OCI-LY1 (cell line): ENCODE measurements at regions not wholly inside any gene's neighbourhood (a gene's known extent, or its start where the extent isn't known, plus 50 kb on each side); places are given as distances from the start of the nearest gene placed in this dataset.

Source experiments
- H2AFZ ChIP-seq: fragments of 200-600 bp; sonication (generic), shearing (Covaris generic); 2 replicates; pipeline ENCODE4 v1.6.0; 2014; ENCODE audit warnings: antibody characterized with exemption, mild to moderate bottlenecking, low read length
- H3F3A ChIP-seq: fragments of 200-600 bp; sonication (generic), shearing (Covaris generic); 2 replicates; pipeline ENCODE4 v1.6.0; 2014; ENCODE audit warnings: mild to moderate bottlenecking, antibody characterized with exemption, low read length, moderate library complexity; ENCODE audit not compliant: insufficient read depth
- H3K27ac ChIP-seq: fragments of 200-600 bp; sonication (generic); 2 replicates; pipeline ENCODE4 v1.5.1; 2014; ENCODE audit warnings: low read length, mixed run types, mild to moderate bottlenecking, low read depth; ENCODE audit not compliant: poor library complexity, severe bottlenecking
- H3K27me3 ChIP-seq: fragments of 200-600 bp; sonication (generic); 2 replicates; pipeline ENCODE4 v1.6.0; 2014; ENCODE audit warnings: antibody characterized with exemption, mild to moderate bottlenecking, low read length, moderate library complexity; ENCODE audit not compliant: insufficient read depth
- H3K36me3 ChIP-seq: fragments of 200-600 bp; sonication (generic); 2 replicates; pipeline ENCODE4 v1.6.1; 2014; ENCODE audit warnings: mild to moderate bottlenecking, antibody characterized with exemption, low read length, moderate library complexity, mixed read lengths; ENCODE audit not compliant: insufficient read depth
- H3K4me1 ChIP-seq: fragments of 200-600 bp; sonication (generic); 2 replicates; pipeline ENCODE4 v1.5.1; 2014; ENCODE audit warnings: mild to moderate bottlenecking, low read length, moderate library complexity; ENCODE audit not compliant: insufficient read depth, severe bottlenecking
- H3K4me2 ChIP-seq: fragments of 200-600 bp; sonication (generic), shearing (Covaris generic); 2 replicates; pipeline ENCODE4 v1.6.1; 2014; ENCODE audit warnings: low read length
- H3K4me3 ChIP-seq: fragments of 200-600 bp; sonication (generic); 2 replicates; pipeline ENCODE4 v1.5.1; 2014; ENCODE audit warnings: low read length, low read depth, mild to moderate bottlenecking, mixed read lengths; ENCODE audit not compliant: poor library complexity, severe bottlenecking
- H3K79me2 ChIP-seq: fragments of 200-600 bp; shearing (Covaris generic); 2 replicates; pipeline ENCODE4 v1.6.1; 2016; ENCODE audit warnings: mixed run types, low read length, mixed read lengths; ENCODE audit not compliant: insufficient read depth
- H3K9ac ChIP-seq: fragments of 200-600 bp; sonication (generic), shearing (Covaris generic); 2 replicates; pipeline ENCODE4 v1.6.1; 2014; ENCODE audit warnings: mild to moderate bottlenecking, low read length, mixed read lengths
- H3K9me2 ChIP-seq: fragments of 200-600 bp; sonication (generic), shearing (Covaris generic); 2 replicates; pipeline ENCODE4 v1.6.1; 2014; ENCODE audit warnings: low read depth, mild to moderate bottlenecking, low read length, mixed read lengths
- H3K9me3 ChIP-seq: fragments of 200-600 bp; shearing (Covaris generic); 2 replicates; pipeline ENCODE4 v1.6.1; 2014; ENCODE audit warnings: low read length, mixed read lengths
- H4K20me1 ChIP-seq: fragments of 200-600 bp; sonication (generic), shearing (Covaris generic); 2 replicates; pipeline ENCODE4 v1.6.0; 2016; ENCODE audit warnings: mild to moderate bottlenecking, low read length; ENCODE audit not compliant: insufficient read depth
- EZH2 ChIP-seq: fragments of 200-600 bp; sonication (generic), shearing (Covaris generic); IDR thresholded peaks from 2 replicates; pipeline ENCODE4 v1.8.0; 2017; ENCODE audit warnings: borderline replicate concordance, mixed run types, mild to moderate bottlenecking, antibody characterized with exemption, low read length, moderate library complexity, mixed read lengths
- TF ChIP-seq, protein P1 (sequence below): fragments of 200-600 bp; sonication (generic), shearing (Covaris generic); IDR thresholded peaks from 2 replicates; pipeline ENCODE4 v1.5.1; 2017; ENCODE audit warnings: mild to moderate bottlenecking, antibody characterized with exemption, low read length, moderate library complexity, mixed read lengths

DNA sequence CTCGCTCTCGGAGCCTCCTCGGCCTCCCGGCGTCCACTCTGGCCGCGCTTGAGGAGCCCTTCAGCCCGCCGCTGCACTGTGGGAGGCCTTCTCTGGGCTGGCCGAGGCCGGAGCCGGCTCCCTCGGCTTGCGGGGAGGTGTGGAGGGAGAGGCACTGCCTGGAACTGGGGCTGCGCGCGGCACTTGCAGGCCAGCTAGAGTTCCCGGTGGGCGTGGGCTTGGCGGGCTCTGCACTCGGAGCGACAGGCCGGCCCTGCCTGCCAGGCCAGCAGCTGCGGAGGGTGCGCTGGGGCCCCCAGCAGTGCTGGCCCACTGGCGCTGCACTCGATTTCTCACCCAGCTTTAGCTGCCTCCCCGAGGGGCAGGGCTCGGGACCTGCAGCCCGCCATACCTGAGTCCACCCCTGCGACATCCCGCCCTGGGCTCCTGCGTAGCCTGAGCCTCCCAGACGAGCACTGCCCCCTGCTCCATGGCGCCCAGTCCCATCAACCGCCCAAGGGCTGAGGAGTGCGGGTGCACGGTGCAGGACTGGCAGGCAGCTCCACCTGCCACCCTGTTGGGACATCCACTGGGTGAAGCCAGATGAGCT lies 765.0 kb downstream of the IGSF11 start:
- H3K4me1 ChIP-seq = no peaks in the 10 kb centered on the region
- H2AFZ ChIP-seq = no peak overlapping the region
- no peaks in the 10 kb centered on the region for H3F3A ChIP-seq
- no peaks in the 10 kb centered on the region for H3K9me3 ChIP-seq
- H3K36me3 ChIP-seq = no peaks in the 10 kb centered on the region
- H3K27me3 ChIP-seq = no peaks in the 10 kb centered on the region
- no peaks in the 10 kb centered on the region for H3K9me2 ChIP-seq
- no peak overlapping the region for H3K4me3 ChIP-seq
- H4K20me1 ChIP-seq = no peaks in the 10 kb centered on the region
- H3K79me2 ChIP-seq = no peaks in the 10 kb centered on the region
- no peak overlapping the region for H3K4me2 ChIP-seq
- no peak overlapping the region for H3K9ac ChIP-seq
- H3K27ac ChIP-seq = no peak overlapping the region
- no peak for TF ChIP-seq EZH2

DNA sequence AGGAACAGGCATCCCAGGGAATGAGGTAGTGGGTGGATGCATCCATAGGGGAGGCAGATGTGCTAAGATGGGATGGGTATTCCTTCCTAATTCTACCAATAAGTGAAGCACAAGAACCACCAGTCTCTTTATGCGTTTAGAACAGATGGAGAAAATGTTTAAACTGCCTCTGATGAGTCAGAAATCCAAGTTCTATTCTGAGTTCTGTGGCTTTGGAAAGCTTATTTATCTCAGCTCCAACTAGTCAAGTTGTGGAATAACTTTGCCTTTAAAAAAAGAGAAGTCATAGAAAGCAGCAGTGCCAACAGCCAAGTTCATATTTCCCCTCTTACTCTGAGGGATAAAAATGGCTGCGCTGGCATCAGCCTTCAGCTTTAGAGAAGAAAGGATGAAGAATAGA lies 761.7 kb downstream of the IGSF11 start:
- Histone ChIP-seq H3K27me3 (no peaks in the 10 kb centered on the region), H4K20me1 (no peaks in the 10 kb centered on the region), H3F3A (no peaks in the 10 kb centered on the region), H3K9me3 (no peaks in the 10 kb centered on the region), H3K4me1 (no peaks in the 10 kb centered on the region), H3K9me2 (no peaks in the 10 kb centered on the region), H3K36me3 (no peaks in the 10 kb centered on the region), H3K27ac (no peak overlapping the region), H3K9ac (no peak overlapping the region), H2AFZ (no peak overlapping the region), H3K79me2 (no peaks in the 10 kb centered on the region), H3K4me2 (no peak overlapping the region), H3K4me3 (no peak overlapping the region)
- TF ChIP-seq, protein P1, sequence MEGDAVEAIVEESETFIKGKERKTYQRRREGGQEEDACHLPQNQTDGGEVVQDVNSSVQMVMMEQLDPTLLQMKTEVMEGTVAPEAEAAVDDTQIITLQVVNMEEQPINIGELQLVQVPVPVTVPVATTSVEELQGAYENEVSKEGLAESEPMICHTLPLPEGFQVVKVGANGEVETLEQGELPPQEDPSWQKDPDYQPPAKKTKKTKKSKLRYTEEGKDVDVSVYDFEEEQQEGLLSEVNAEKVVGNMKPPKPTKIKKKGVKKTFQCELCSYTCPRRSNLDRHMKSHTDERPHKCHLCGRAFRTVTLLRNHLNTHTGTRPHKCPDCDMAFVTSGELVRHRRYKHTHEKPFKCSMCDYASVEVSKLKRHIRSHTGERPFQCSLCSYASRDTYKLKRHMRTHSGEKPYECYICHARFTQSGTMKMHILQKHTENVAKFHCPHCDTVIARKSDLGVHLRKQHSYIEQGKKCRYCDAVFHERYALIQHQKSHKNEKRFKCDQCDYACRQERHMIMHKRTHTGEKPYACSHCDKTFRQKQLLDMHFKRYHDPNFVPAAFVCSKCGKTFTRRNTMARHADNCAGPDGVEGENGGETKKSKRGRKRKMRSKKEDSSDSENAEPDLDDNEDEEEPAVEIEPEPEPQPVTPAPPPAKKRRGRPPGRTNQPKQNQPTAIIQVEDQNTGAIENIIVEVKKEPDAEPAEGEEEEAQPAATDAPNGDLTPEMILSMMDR = no peak
- no peak for TF ChIP-seq EZH2

DNA sequence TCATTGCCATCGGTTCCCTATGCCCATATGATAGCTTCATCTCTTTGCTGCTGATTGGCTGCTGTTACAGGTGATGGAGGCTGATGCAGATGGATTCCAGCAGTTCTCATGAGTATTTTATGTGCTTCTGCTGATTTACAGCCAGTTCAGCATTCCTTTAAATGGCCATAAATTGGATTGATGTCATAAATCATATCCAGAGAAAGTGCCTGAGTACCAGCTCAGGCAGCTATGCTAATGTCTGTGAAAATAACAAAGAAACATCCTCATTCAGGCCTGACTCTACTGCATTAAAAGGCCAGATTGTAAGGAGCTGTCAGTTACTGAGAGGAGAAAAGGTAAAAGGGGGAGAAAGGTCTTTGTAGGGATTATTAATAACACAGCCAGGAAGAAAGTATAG lies 756.8 kb downstream of the IGSF11 start:
- TF ChIP-seq, protein P1 = no peak
- no peak for TF ChIP-seq EZH2
- no peaks in the 10 kb centered on the region for H3K9me3 ChIP-seq
- H3K4me3 ChIP-seq = no peak overlapping the region
- no peaks in the 10 kb centered on the region for H4K20me1 ChIP-seq
- H3K9me2 ChIP-seq = no peaks in the 10 kb centered on the region
- no peaks in the 10 kb centered on the region for H3K4me1 ChIP-seq
- H3K4me2 ChIP-seq = no peak overlapping the region
- H3F3A ChIP-seq = no peaks in the 10 kb centered on the region
- no peaks in the 10 kb centered on the region for H3K27me3 ChIP-seq
- H3K9ac ChIP-seq = no peak overlapping the region
- H2AFZ ChIP-seq = no peak overlapping the region
- H3K36me3 ChIP-seq = no peaks in the 10 kb centered on the region
- no peaks in the 10 kb centered on the region for H3K79me2 ChIP-seq
- H3K27ac ChIP-seq = no peak overlapping the region

DNA sequence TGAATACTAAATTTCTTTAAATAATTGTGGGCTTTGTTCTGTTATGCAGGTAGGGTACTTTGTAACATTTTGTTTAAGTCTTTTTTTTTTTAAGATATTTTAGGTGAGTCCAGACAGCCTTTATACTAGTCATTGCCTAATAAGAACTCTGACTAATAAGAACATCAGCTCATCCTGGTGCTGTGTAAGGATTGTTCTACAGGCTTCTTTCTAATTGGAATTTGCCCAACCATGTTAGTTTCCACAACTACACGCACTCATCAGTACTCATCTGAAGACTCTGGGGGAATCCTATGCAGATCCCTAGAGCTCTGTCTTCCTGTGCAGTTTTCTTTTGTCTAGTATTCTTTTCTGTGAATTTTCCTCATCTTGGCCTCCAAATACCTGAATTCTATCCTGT lies 741.8 kb downstream of the IGSF11 start:
- H3K27me3 ChIP-seq = no peaks in the 10 kb centered on the region

More for the DNA sequence above, 741.8 kb downstream of the IGSF11 start:
- no peaks in the 10 kb centered on the region for H3K4me1 ChIP-seq
- no peak overlapping the region for H3K4me2 ChIP-seq
- no peaks in the 10 kb centered on the region for H4K20me1 ChIP-seq
- H3K9ac ChIP-seq = no peak overlapping the region
- H3K79me2 ChIP-seq = no peaks in the 10 kb centered on the region
- H3K4me3 ChIP-seq = no peak overlapping the region
- TF ChIP-seq, protein P1 = no peak
- no peak for TF ChIP-seq EZH2
- no peaks in the 10 kb centered on the region for H3K9me3 ChIP-seq
- H3K27ac ChIP-seq = no peak overlapping the region
- no peaks in the 10 kb centered on the region for H3F3A ChIP-seq
- H3K36me3 ChIP-seq = no peaks in the 10 kb centered on the region
- no peak overlapping the region for H2AFZ ChIP-seq
- no peaks in the 10 kb centered on the region; the same call in 1 of the 2 replicates for H3K9me2 ChIP-seq
